Hepatocyte (in vitro differentiated cells): ENCODE measurements at regions not wholly inside any gene's neighbourhood (a gene's known extent, or its start where the extent isn't known, plus 50 kb on each side); places are given as distances from the start of the nearest gene placed in this dataset.

Experiments
- CTCF ChIP-seq: fragments of 200-600 bp; sonication (generic); IDR thresholded peaks from 2 replicates; pipeline ENCODE4 v1.5.1; 2016; ENCODE audit warnings: antibody characterized with exemption, mild to moderate bottlenecking; ENCODE audit not compliant: poor library complexity
- EZH2 ChIP-seq: fragments of 200-600 bp; sonication (generic); IDR thresholded peaks from 2 replicates; pipeline ENCODE4 v1.6.1; 2016; ENCODE audit warnings: antibody characterized with exemption, mild to moderate bottlenecking, borderline replicate concordance

GRCh38 chr6:125604257-125604656, 145.2 kb upstream of the HEY2 start:
- TF ChIP-seq CTCF (no peak), EZH2 (no peak)
